ENCODE measurements at regions not wholly inside any gene's neighbourhood (a gene's known extent, or its start where the extent isn't known, plus 50 kb on each side); places are given as distances from the start of the nearest gene placed in this dataset.

DNA sequence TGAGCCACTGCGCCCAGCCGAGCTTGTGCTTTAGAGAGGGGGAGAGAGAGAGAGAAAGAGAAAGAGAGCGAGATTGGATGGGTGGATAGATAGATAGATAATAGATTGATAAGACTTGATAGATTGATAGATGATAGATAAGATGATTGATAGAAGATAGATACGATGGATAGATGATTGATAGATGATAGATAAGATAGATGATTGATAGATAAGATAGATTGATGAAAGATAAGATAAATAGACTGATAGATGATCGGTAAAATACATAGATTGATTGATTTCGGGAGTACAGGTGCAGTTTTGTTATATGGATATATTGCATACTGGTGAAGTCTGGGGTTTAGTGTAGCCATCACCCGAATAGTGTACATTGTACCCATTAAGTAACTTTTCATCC lies 65.9 kb downstream of the SPRING1 start (continued):
- TF ChIP-seq, protein P1, sequence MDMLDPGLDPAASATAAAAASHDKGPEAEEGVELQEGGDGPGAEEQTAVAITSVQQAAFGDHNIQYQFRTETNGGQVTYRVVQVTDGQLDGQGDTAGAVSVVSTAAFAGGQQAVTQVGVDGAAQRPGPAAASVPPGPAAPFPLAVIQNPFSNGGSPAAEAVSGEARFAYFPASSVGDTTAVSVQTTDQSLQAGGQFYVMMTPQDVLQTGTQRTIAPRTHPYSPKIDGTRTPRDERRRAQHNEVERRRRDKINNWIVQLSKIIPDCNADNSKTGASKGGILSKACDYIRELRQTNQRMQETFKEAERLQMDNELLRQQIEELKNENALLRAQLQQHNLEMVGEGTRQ (IDR thresholded peaks at IDR 0.05; ENCODE audit: low read length), result no peak
- TF ChIP-seq TAF7 (optimal IDR thresholded peaks at IDR 0.05; ENCODE audit: borderline replicate concordance, low read depth, low read length), result no peak
- no peak for TF ChIP-seq SP2 (IDR thresholded peaks at IDR 0.05; ENCODE audit: low read length)
- TF ChIP-seq SIX5 (IDR thresholded peaks at IDR 0.05; ENCODE audit: low read depth, low read length), result no peak
- no peak for TF ChIP-seq PHF8 (conservative IDR thresholded peaks at IDR 0.05; ENCODE audit: low read depth, low read length)

Measured in H1 (cell line).